Caco-2 (cell line): ENCODE measurements at regions not wholly inside any gene's neighbourhood (a gene's known extent, or its start where the extent isn't known, plus 50 kb on each side); places are given as distances from the start of the nearest gene placed in this dataset.

Experiments
- BruUV-seq: library from RNA; stranded (reverse); fragments of 400-500 nt; replicated peaks from 2 replicates; lab custom pipeline; 2021; lab: Mats Ljungman, UMichigan
- CTCF ChIA-PET: fragments of 300-600 bp; sonication (Branson Sonifier 250); formaldehyde crosslinking; loops from one replicate; lab custom pipeline; 2022; ENCODE audit warnings: antibody characterized with exemption; lab: Charles Lee
- POLR2A ChIA-PET: fragments of 300-600 bp; sonication (Branson Sonifier 250); formaldehyde crosslinking; loops from one replicate; lab custom pipeline; 2022; ENCODE audit warnings: antibody characterized with exemption; lab: Charles Lee
- DNase-seq, 2 experiments: peaks; one replicate each; pipeline versions ENCODE4 v3.0.0 to v3.0.0-alpha.2; 2020 to 2022
- H3K27me3 ChIP-seq: replicated peaks from 2 replicates; pipeline ENCODE4 v1.6.0; 2011; ENCODE audit warnings: low read length; ENCODE audit not compliant: control insufficient read depth, insufficient read depth
- H3K36me3 ChIP-seq: 2 replicates; pipeline ENCODE4 v1.5.1; 2011; ENCODE audit warnings: low read length; ENCODE audit not compliant: control insufficient read depth, insufficient read depth
- H3K4me1 ChIP-seq: fragments of 250-450 bp; sonication (Bioruptor Pico); 2 replicates; pipeline ENCODE4 v1.5.1; 2020; ENCODE audit warnings: mild to moderate bottlenecking
- H3K4me3 ChIP-seq: 2 replicates; pipeline ENCODE4 v1.5.1; 2011; ENCODE audit warnings: low read depth, mild to moderate bottlenecking, control low read depth, low read length
- H3K9me3 ChIP-seq: fragments of 250-450 bp; sonication (Bioruptor Pico); 2 replicates; pipeline ENCODE4 v1.5.1; 2020; ENCODE audit warnings: mild to moderate bottlenecking, moderate library complexity
- H3K27ac Mint-ChIP-seq: one replicate; pipeline ENCODE4 v1.8.0; 2022; ENCODE audit warnings: mixed read lengths; ENCODE audit not compliant: unreplicated experiment
- H3K27me3 Mint-ChIP-seq: one replicate; pipeline ENCODE4 v1.8.0; 2022; ENCODE audit warnings: mixed read lengths; ENCODE audit not compliant: insufficient read depth, unreplicated experiment
- H3K36me3 Mint-ChIP-seq: one replicate; pipeline ENCODE4 v1.8.0; 2022; ENCODE audit warnings: mild to moderate bottlenecking, mixed read lengths; ENCODE audit not compliant: insufficient read depth, unreplicated experiment
- H3K4me1 Mint-ChIP-seq: one replicate; pipeline ENCODE4 v1.8.0; 2022; ENCODE audit warnings: low read depth, mixed read lengths; ENCODE audit not compliant: unreplicated experiment
- H3K4me3 Mint-ChIP-seq: one replicate; pipeline ENCODE4 v1.8.0; 2022; ENCODE audit warnings: mild to moderate bottlenecking, moderate library complexity, mixed read lengths; ENCODE audit not compliant: unreplicated experiment
- H3K9me3 Mint-ChIP-seq: one replicate; pipeline ENCODE4 v1.8.0; 2022; ENCODE audit warnings: mixed read lengths; ENCODE audit not compliant: unreplicated experiment
- CTCF ChIP-seq, 2 experiments: fragments of 200-600 bp in 1 of 2; IDR thresholded peaks; 1 replicate in 1 of 2; 2 replicates in 1 of 2; pipeline versions ENCODE4 v1.5.1 to v1.8.0; 2011 to 2022; ENCODE audit warnings: antibody characterized with exemption in 1 of 2, control low read depth in 1 of 2, inconsistent platforms in 1 of 2, low read depth in 1 of 2, low read length in 1 of 2, mild to moderate bottlenecking in 1 of 2, moderate library complexity in 1 of 2; ENCODE audit not compliant: insufficient read depth in 1 of 2, severe bottlenecking in 1 of 2, unreplicated experiment in 1 of 2
- intact Hi-C: fragments of 100-400 bp; cut with micrococcal nuclease; formaldehyde crosslinking; loops from one replicate; pipeline ENCODE4 v1.10.0; 2022; ENCODE audit not compliant: unreplicated experiment

DNA sequence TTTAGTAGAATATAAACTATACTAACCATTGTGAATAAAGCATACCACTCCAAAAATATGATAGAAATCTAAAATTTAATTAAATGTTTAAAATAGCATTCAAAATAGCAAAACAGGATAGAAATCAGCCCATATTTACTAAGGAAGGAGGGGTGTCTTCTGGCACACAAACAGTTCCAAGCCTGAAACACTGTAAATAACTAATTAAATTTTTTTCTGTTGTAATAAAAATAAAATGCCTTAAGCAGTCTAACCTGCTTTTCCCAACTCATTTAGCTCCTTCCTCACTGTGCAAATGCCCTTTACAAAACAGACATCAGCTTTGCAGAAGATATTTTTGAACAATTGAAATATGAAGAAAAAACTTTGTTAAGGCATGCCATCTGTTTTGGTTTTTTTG lies 707.1 kb upstream of the USP15 start:
- no peaks in the 10 kb centered on the region for H3K9me3 ChIP-seq
- Mint-ChIP-seq H3K27me3 (peaks cover 6% of the 10 kb centered on the region), H3K27ac (no peak overlapping the region), H3K9me3 (no peaks in the 10 kb centered on the region), H3K4me1 (no peaks in the 10 kb centered on the region), H3K36me3 (no peaks in the 10 kb centered on the region), H3K4me3 (no peak overlapping the region)
- no peak for DNase-seq
- no peak for TF ChIP-seq CTCF (IDR thresholded peaks at IDR 0.05; ENCODE audit: insufficient read depth in 1 of 2, low read depth in 1 of 2, low read length in 1 of 2, severe bottlenecking in 1 of 2, unreplicated experiment in 1 of 2)
- no peaks in the 10 kb centered on the region for H3K36me3 ChIP-seq
- no peaks in the 10 kb centered on the region for H3K4me1 ChIP-seq
- H3K27me3 ChIP-seq, result no peaks in the 10 kb centered on the region
- no peak overlapping the region for H3K4me3 ChIP-seq
- POLR2A ChIA-PET, result no interaction called here
- intact Hi-C loops, result no loop called here
- BruUV-seq, result no TSS peak
- CTCF ChIA-PET, result no interaction called here

- ChIA-PET CTCF (no interaction called here), POLR2A (no interaction called here)
- Histone ChIP-seq H3K4me1 (no peaks in the 10 kb centered on the region), H3K4me3 (no peak overlapping the region), H3K36me3 (no peaks in the 10 kb centered on the region), H3K27me3 (no peaks in the 10 kb centered on the region), H3K9me3 (no peaks in the 10 kb centered on the region)
- H3K4me1 Mint-ChIP-seq, result no peaks in the 10 kb centered on the region
- no peaks in the 10 kb centered on the region for H3K9me3 Mint-ChIP-seq
- no peak for TF ChIP-seq CTCF (IDR thresholded peaks at IDR 0.05; ENCODE audit: insufficient read depth in 1 of 2, low read depth in 1 of 2, low read length in 1 of 2, severe bottlenecking in 1 of 2, unreplicated experiment in 1 of 2)
- intact Hi-C loops, result no loop called here
- DNase-seq, result no peak
- no TSS peak for BruUV-seq
- H3K27ac Mint-ChIP-seq, result no peak overlapping the region
- H3K27me3 Mint-ChIP-seq, result peaks cover 6% of the 10 kb centered on the region
- H3K4me3 Mint-ChIP-seq, result no peak overlapping the region
- no peaks in the 10 kb centered on the region for H3K36me3 Mint-ChIP-seq
Measured at GRCh38 chr12:61554268-61555008, 705.8 kb upstream of the USP15 start.

- H3K4me3 Mint-ChIP-seq, result no peak overlapping the region
- no peaks in the 10 kb centered on the region for H3K4me1 Mint-ChIP-seq
- H3K27me3 Mint-ChIP-seq, result no peaks in the 10 kb centered on the region
- Histone ChIP-seq H3K36me3 (no peaks in the 10 kb centered on the region), H3K27me3 (no peaks in the 10 kb centered on the region), H3K4me1 (no peaks in the 10 kb centered on the region), H3K4me3 (no peak overlapping the region), H3K9me3 (no peaks in the 10 kb centered on the region)
- no peaks in the 10 kb centered on the region for H3K36me3 Mint-ChIP-seq
- POLR2A ChIA-PET, result no interaction called here
- DNase-seq, result no peak
- CTCF ChIA-PET, result no interaction called here
- H3K9me3 Mint-ChIP-seq, result no peaks in the 10 kb centered on the region
- TF ChIP-seq CTCF (IDR thresholded peaks at IDR 0.05; ENCODE audit: insufficient read depth in 1 of 2, low read depth in 1 of 2, low read length in 1 of 2, severe bottlenecking in 1 of 2, unreplicated experiment in 1 of 2), result no peak
- no peak overlapping the region for H3K27ac Mint-ChIP-seq
- intact Hi-C loops, result no loop called here
- no TSS peak for BruUV-seq
Measured at GRCh38 chr12:61563665-61564450, 696.3 kb upstream of the USP15 start.
